HFFc6 (cell line): ENCODE measurements at regions not wholly inside any gene's neighbourhood (a gene's known extent, or its start where the extent isn't known, plus 50 kb on each side); places are given as distances from the start of the nearest gene placed in this dataset.

Experiments
- DNase-seq: peaks from one replicate; pipeline ENCODE4 v3.0.0-alpha.2; 2018
- H3K27ac Mint-ChIP-seq: 2 replicates; pipeline ENCODE4 v1.8.0; 2020; ENCODE audit warnings: mild to moderate bottlenecking, mixed read lengths
- H3K27me3 Mint-ChIP-seq: 2 replicates; pipeline ENCODE4 v1.8.0; 2021; ENCODE audit warnings: mild to moderate bottlenecking, moderate library complexity, mixed read lengths; ENCODE audit not compliant: insufficient read depth
- H3K36me3 Mint-ChIP-seq: 2 replicates; pipeline ENCODE4 v1.8.0; 2021; ENCODE audit warnings: low read depth, mixed read lengths
- H3K4me1 Mint-ChIP-seq: 2 replicates; pipeline ENCODE4 v1.8.0; 2020; ENCODE audit warnings: low read depth, mixed read lengths
- H3K4me3 Mint-ChIP-seq: 2 replicates; pipeline ENCODE4 v1.8.0; 2020; ENCODE audit warnings: mild to moderate bottlenecking, moderate library complexity, mixed read lengths
- H3K9me3 Mint-ChIP-seq: 2 replicates; pipeline ENCODE4 v1.8.0; 2020; ENCODE audit warnings: mild to moderate bottlenecking, mixed read lengths
- TF ChIP-seq, protein P1 (sequence below): fragments of 200-600 bp; sonication (generic); IDR thresholded peaks from 2 replicates; pipeline ENCODE4 v1.5.0; 2021; ENCODE audit warnings: antibody characterized with exemption, mild to moderate bottlenecking

DNA sequence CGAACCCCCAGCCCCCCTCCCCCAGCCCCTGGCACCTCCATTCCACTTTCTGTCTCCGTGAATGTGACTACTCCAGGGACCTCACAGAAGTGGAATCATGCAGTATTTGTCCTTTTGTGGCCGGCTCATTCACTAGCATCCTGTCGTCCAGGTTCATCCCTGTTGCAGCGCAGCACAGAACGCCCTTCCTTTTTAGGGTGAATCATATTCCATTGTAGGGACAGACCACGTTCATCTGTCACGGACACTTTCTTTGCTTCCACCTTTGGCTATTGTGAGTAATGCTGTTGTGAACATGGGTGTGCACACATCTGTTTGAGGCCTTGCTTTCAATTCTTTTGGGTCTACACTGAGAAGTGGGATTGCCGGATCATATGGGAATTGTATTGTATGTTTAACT is 148.9 kb upstream of the IQSEC1 start:
- H3K4me3 Mint-ChIP-seq: no peak overlapping the region
- no peaks in the 10 kb centered on the region for H3K36me3 Mint-ChIP-seq
- DNase-seq: no peak
- no peak overlapping the region for H3K27ac Mint-ChIP-seq
- TF ChIP-seq, protein P1, sequence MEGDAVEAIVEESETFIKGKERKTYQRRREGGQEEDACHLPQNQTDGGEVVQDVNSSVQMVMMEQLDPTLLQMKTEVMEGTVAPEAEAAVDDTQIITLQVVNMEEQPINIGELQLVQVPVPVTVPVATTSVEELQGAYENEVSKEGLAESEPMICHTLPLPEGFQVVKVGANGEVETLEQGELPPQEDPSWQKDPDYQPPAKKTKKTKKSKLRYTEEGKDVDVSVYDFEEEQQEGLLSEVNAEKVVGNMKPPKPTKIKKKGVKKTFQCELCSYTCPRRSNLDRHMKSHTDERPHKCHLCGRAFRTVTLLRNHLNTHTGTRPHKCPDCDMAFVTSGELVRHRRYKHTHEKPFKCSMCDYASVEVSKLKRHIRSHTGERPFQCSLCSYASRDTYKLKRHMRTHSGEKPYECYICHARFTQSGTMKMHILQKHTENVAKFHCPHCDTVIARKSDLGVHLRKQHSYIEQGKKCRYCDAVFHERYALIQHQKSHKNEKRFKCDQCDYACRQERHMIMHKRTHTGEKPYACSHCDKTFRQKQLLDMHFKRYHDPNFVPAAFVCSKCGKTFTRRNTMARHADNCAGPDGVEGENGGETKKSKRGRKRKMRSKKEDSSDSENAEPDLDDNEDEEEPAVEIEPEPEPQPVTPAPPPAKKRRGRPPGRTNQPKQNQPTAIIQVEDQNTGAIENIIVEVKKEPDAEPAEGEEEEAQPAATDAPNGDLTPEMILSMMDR: no peak
- H3K9me3 Mint-ChIP-seq: no peaks in the 10 kb centered on the region
- peaks cover 24% of the 10 kb centered on the region for H3K27me3 Mint-ChIP-seq
- H3K4me1 Mint-ChIP-seq: peaks cover 10% of the 10 kb centered on the region

DNA sequence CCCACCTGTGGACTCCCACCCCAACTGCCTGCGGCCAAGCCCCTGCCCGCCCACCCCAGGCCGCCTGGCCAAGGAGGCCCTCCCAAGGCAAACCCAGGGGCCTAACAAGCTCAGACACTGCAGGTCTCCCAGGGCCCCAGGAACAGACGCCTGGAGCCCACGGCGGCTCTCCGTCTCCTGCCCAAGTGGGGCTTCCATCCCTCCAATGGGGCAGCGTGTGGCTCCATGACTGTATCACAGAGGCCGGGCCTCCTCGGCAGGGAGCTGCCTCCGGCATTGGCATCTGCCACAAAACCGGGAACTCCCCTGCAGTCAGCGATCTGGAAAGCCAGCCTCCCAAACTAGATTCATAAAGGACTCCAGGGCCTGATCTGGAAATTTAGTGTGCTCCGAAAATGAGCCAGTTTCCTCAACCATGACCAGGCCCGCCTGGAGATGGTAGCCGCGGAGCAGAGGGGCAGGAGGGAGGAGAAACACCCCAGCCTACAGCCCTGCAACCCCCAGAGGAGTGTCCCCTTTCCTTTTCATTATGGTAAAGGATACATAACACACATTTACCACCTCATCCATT is 148.3 kb upstream of the IQSEC1 start:
- Mint-ChIP-seq H3K4me1 (peaks cover 14% of the 10 kb centered on the region), H3K27me3 (peaks cover 25% of the 10 kb centered on the region), H3K36me3 (no peaks in the 10 kb centered on the region), H3K9me3 (no peaks in the 10 kb centered on the region), H3K27ac (no peak overlapping the region), H3K4me3 (no peak overlapping the region)
- TF ChIP-seq, protein P1: no peak
- DNase-seq: no peak

- DNase-seq: no peak
- Mint-ChIP-seq H3K4me3 (no peak overlapping the region), H3K36me3 (no peaks in the 10 kb centered on the region), H3K4me1 (peaks cover 20% of the 10 kb centered on the region), H3K27me3 (peaks cover 25% of the 10 kb centered on the region), H3K9me3 (no peaks in the 10 kb centered on the region), H3K27ac (no peak overlapping the region)
- TF ChIP-seq, protein P1: no peak
These were observed 147.8 kb upstream of the IQSEC1 start for GRCh38 chr3:13220991-13221390.

GRCh38 chr3:13219902-13220296 is 146.7 kb upstream of the IQSEC1 start:
- Mint-ChIP-seq H3K9me3 (no peaks in the 10 kb centered on the region), H3K4me3 (no peak overlapping the region), H3K27me3 (peaks cover 25% of the 10 kb centered on the region), H3K4me1 (peaks cover 22% of the 10 kb centered on the region), H3K36me3 (no peaks in the 10 kb centered on the region), H3K27ac (no peak overlapping the region)
- TF ChIP-seq, protein P1: no peak
- DNase-seq: no peak

- Mint-ChIP-seq H3K9me3 (no peaks in the 10 kb centered on the region), H3K27me3 (peaks cover 25% of the 10 kb centered on the region), H3K36me3 (no peaks in the 10 kb centered on the region), H3K4me3 (no peak overlapping the region), H3K4me1 (peaks cover 22% of the 10 kb centered on the region), H3K27ac (no peak overlapping the region)
- DNase-seq: no peak
- TF ChIP-seq, protein P1: no peak
These were observed 146.1 kb upstream of the IQSEC1 start for GRCh38 chr3:13219077-13219901.
